ENCODE measurements at regions not wholly inside any gene's neighbourhood (a gene's known extent, or its start where the extent isn't known, plus 50 kb on each side); places are given as distances from the start of the nearest gene placed in this dataset.

GRCh38 chrX:45778616-45779015 lies 577.9 kb upstream of the DIPK2B start:
- in situ Hi-C loops (cut with MboI; ENCODE audit: low pct_unique_long_range_greater_than_20kb, low sequenced_read_pairs, unreplicated experiment): no loop called here
- DNase-seq (ENCODE audit: low spot score): no peak
- TF ChIP-seq, protein P1, sequence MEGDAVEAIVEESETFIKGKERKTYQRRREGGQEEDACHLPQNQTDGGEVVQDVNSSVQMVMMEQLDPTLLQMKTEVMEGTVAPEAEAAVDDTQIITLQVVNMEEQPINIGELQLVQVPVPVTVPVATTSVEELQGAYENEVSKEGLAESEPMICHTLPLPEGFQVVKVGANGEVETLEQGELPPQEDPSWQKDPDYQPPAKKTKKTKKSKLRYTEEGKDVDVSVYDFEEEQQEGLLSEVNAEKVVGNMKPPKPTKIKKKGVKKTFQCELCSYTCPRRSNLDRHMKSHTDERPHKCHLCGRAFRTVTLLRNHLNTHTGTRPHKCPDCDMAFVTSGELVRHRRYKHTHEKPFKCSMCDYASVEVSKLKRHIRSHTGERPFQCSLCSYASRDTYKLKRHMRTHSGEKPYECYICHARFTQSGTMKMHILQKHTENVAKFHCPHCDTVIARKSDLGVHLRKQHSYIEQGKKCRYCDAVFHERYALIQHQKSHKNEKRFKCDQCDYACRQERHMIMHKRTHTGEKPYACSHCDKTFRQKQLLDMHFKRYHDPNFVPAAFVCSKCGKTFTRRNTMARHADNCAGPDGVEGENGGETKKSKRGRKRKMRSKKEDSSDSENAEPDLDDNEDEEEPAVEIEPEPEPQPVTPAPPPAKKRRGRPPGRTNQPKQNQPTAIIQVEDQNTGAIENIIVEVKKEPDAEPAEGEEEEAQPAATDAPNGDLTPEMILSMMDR (IDR thresholded peaks at IDR 0.05; ENCODE audit: extremely low read depth, insufficient read depth, missing control alignments): no peak

- in situ Hi-C loops (cut with MboI; ENCODE audit: low pct_unique_long_range_greater_than_20kb, low sequenced_read_pairs, unreplicated experiment): no loop called here
- TF ChIP-seq, protein P1 (IDR thresholded peaks at IDR 0.05; ENCODE audit: extremely low read depth, insufficient read depth, missing control alignments): no peak
- DNase-seq (ENCODE audit: low spot score): no peak
These were observed 576.7 kb upstream of the DIPK2B start for GRCh38 chrX:45777366-45777765.

DNA sequence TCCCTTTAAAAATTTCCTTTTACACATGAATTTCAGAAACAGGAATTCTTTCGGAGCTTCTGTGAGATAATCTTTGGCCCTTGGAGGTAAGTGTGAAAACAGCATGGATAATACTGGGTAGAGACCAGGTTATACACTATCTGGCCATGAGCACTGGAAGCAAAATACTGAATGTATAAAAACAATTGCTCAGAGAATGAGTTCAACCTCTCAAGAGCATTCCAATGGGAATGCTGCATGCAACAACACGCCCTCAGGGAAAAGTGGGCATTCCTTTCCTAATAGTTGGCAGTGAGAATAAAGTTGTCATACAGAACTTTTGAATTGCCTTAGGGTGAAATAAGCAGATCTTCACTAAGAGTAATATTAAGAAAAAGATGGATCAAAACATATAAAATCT lies 574.8 kb upstream of the DIPK2B start:
- TF ChIP-seq, protein P1 (IDR thresholded peaks at IDR 0.05; ENCODE audit: extremely low read depth, insufficient read depth, missing control alignments): no peak
- no peak for DNase-seq (ENCODE audit: low spot score)
- in situ Hi-C loops (cut with MboI; ENCODE audit: low pct_unique_long_range_greater_than_20kb, low sequenced_read_pairs, unreplicated experiment): no loop called here

DNA sequence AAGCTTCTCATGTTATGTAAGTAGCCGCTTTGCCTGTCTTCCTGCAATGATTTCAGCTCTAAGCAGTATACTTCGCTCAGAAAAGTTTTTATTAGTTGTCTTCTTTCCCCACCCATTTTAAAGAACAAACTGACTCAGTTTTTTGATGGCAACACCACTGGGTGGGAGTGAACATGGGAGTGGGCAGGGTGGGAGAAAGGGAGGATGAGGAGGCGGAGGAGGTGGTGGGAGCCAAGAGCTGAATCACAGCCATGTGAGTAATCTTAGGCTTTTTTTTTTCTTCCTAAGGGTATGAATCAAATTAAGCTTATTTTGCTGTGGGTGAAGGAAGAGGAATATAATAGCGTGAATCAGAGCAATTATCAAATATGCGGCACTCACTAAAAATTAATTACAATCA lies 574.3 kb upstream of the DIPK2B start:
- TF ChIP-seq, protein P1 (IDR thresholded peaks at IDR 0.05; ENCODE audit: extremely low read depth, insufficient read depth, missing control alignments): no peak
- in situ Hi-C loops (cut with MboI; ENCODE audit: low pct_unique_long_range_greater_than_20kb, low sequenced_read_pairs, unreplicated experiment): no loop called here
- no peak for DNase-seq (ENCODE audit: low spot score)

- TF ChIP-seq, protein P1 (IDR thresholded peaks at IDR 0.05; ENCODE audit: extremely low read depth, insufficient read depth, missing control alignments): no peak
- in situ Hi-C loops (cut with MboI; ENCODE audit: low pct_unique_long_range_greater_than_20kb, low sequenced_read_pairs, unreplicated experiment): no loop called here
- no peak for DNase-seq (ENCODE audit: low spot score)
These were observed 572.9 kb upstream of the DIPK2B start for GRCh38 chrX:45773572-45773971.

- in situ Hi-C loops (cut with MboI; ENCODE audit: low pct_unique_long_range_greater_than_20kb, low sequenced_read_pairs, unreplicated experiment): no loop called here
- DNase-seq (ENCODE audit: low spot score): no peak
- TF ChIP-seq, protein P1 (IDR thresholded peaks at IDR 0.05; ENCODE audit: extremely low read depth, insufficient read depth, missing control alignments): no peak
These were observed 571.1 kb upstream of the DIPK2B start for GRCh38 chrX:45771560-45772340.
